AG04450 (cell line): ENCODE measurements at regions not wholly inside any gene's neighbourhood (a gene's known extent, or its start where the extent isn't known, plus 50 kb on each side); places are given as distances from the start of the nearest gene placed in this dataset.

ENCODE experiments used
- CTCF ChIA-PET: fragments of 300-600, 350-600 bp; formaldehyde crosslinking; extraction: SDS; loops from one replicate; lab custom pipeline; 2022; ENCODE audit warnings: antibody characterized with exemption, inconsistent platforms; lab: Charles Lee
- POLR2A ChIA-PET: fragments of 350-600 bp; formaldehyde crosslinking; extraction: SDS; loops from one replicate; lab custom pipeline; 2021; ENCODE audit warnings: antibody characterized with exemption, inconsistent platforms; lab: Yijun Ruan, JAX
- DNase-seq: peaks from one replicate; pipeline ENCODE4 v3.0.0-alpha.2; 2011; ENCODE audit warnings: low read depth, low spot score
- H3K27ac ChIP-seq: one replicate; pipeline ENCODE4 v1.5.1; 2012; ENCODE audit warnings: low read depth, low read length, control low read depth
- H3K27me3 ChIP-seq: one replicate; pipeline ENCODE4 v1.6.0; 2012; ENCODE audit warnings: low read length; ENCODE audit not compliant: control insufficient read depth, insufficient read depth
- H3K4me3 ChIP-seq: 2 replicates; pipeline ENCODE4 v1.5.1; 2011; ENCODE audit warnings: mild to moderate bottlenecking, low read depth, low read length, control low read depth
- H3K9me3 ChIP-seq: 2 replicates; pipeline ENCODE4 v1.5.1; 2012; ENCODE audit warnings: low read length; ENCODE audit not compliant: control insufficient read depth, insufficient read depth
- CTCF ChIP-seq: IDR thresholded peaks from 2 replicates; pipeline ENCODE4 v1.5.1; 2011; ENCODE audit warnings: low read depth, low read length, control low read depth, inconsistent platforms

- TF ChIP-seq CTCF = no peak
- CTCF ChIA-PET = no interaction called here
- DNase-seq = no peak
- POLR2A ChIA-PET = no interaction called here
- Histone ChIP-seq H3K27ac (no peak overlapping the region), H3K4me3 (no peak overlapping the region), H3K9me3 (no peaks in the 10 kb centered on the region), H3K27me3 (no peaks in the 10 kb centered on the region)
These were observed 95.2 kb upstream of the DKK2 start for GRCh38 chr4:107131295-107131694.

GRCh38 chr4:107130157-107130556 is 94.0 kb upstream of the DKK2 start:
- TF ChIP-seq CTCF = no peak
- no peaks in the 10 kb centered on the region for H3K27me3 ChIP-seq
- DNase-seq = no peak
- H3K9me3 ChIP-seq = no peaks in the 10 kb centered on the region
- H3K27ac ChIP-seq = no peak overlapping the region
- ChIA-PET CTCF (no interaction called here), POLR2A (no interaction called here)
- no peak overlapping the region for H3K4me3 ChIP-seq

- Histone ChIP-seq H3K27ac (no peak overlapping the region), H3K4me3 (no peak overlapping the region), H3K9me3 (no peaks in the 10 kb centered on the region), H3K27me3 (no peaks in the 10 kb centered on the region)
- CTCF ChIA-PET = no interaction called here
- POLR2A ChIA-PET = no interaction called here
- TF ChIP-seq CTCF = no peak
- no peak for DNase-seq
These were observed 93.5 kb upstream of the DKK2 start for GRCh38 chr4:107129611-107130010.

GRCh38 chr4:107129076-107129475 is 93.0 kb upstream of the DKK2 start:
- H3K9me3 ChIP-seq = no peaks in the 10 kb centered on the region
- POLR2A ChIA-PET = no interaction called here
- no peak overlapping the region for H3K4me3 ChIP-seq
- H3K27ac ChIP-seq = no peak overlapping the region
- no peak for TF ChIP-seq CTCF
- no peaks in the 10 kb centered on the region for H3K27me3 ChIP-seq
- CTCF ChIA-PET = no interaction called here
- DNase-seq = no peak

GRCh38 chr4:107128116-107128515 is 92.0 kb upstream of the DKK2 start:
- no peak overlapping the region for H3K4me3 ChIP-seq
- ChIA-PET CTCF (no interaction called here), POLR2A (no interaction called here)
- H3K27me3 ChIP-seq = no peaks in the 10 kb centered on the region
- no peaks in the 10 kb centered on the region for H3K9me3 ChIP-seq
- no peak for TF ChIP-seq CTCF
- no peak overlapping the region for H3K27ac ChIP-seq
- no peak for DNase-seq
